H1 (cell line): ENCODE measurements at regions not wholly inside any gene's neighbourhood (a gene's known extent, or its start where the extent isn't known, plus 50 kb on each side); places are given as distances from the start of the nearest gene placed in this dataset.

Experiments used
- CTCF ChIA-PET: fragments of 300-600 bp; sonication (Branson Sonifier 250); formaldehyde crosslinking; loops from one replicate; lab custom pipeline; 2021; ENCODE audit not compliant: partially characterized antibody; lab: Charles Lee
- POLR2A ChIA-PET: fragments of 300-600 bp; sonication (Branson Sonifier 250); formaldehyde crosslinking; loops from one replicate; lab custom pipeline; 2021; ENCODE audit warnings: inconsistent platforms; ENCODE audit not compliant: partially characterized antibody; lab: Charles Lee
- DNase-seq, 2 experiments: peaks; one replicate each; pipeline versions ENCODE4 v3.0.0 to v3.0.0-alpha.2; 2010 to 2022; ENCODE audit warnings: low spot score in 2 of 2, low read depth in 1 of 2, mixed read lengths in 1 of 2
- FAIRE-seq: peaks from 2 replicates; lab custom pipeline; 2011; peaks lifted over from hg19 to GRCh38; lab: Jason Lieb, UNC
- H2AFZ ChIP-seq: 2 replicates; pipeline ENCODE4 v1.8.1; 2012; ENCODE audit warnings: low read length, inconsistent platforms
- H2AK5ac ChIP-seq: 2 replicates; pipeline ENCODE4 v1.6.1; 2013; ENCODE audit warnings: low read depth, low read length
- H2BK120ac ChIP-seq: replicated peaks from 2 replicates; pipeline ENCODE3; 2013; ENCODE audit warnings: low read depth, low read length, inconsistent platforms
- H2BK12ac ChIP-seq: 2 replicates; pipeline ENCODE4 v1.6.1; 2013; ENCODE audit warnings: low read depth, low read length
- H2BK15ac ChIP-seq: 2 replicates; pipeline ENCODE4 v1.6.1; 2013; ENCODE audit warnings: low read length
- H2BK20ac ChIP-seq: 2 replicates; pipeline ENCODE4 v1.6.1; 2013; ENCODE audit warnings: low read length
- H2BK5ac ChIP-seq: 2 replicates; pipeline ENCODE4 v1.6.1; 2013; ENCODE audit warnings: low read depth, low read length
- H3K14ac ChIP-seq: 2 replicates; pipeline ENCODE4 v1.6.1; 2013; ENCODE audit warnings: inconsistent platforms; ENCODE audit not compliant: insufficient read length
- H3K18ac ChIP-seq: 2 replicates; pipeline ENCODE4 v1.6.1; 2013; ENCODE audit warnings: low read length; ENCODE audit errors: extremely low read depth
- H3K23ac ChIP-seq: 2 replicates; pipeline ENCODE4 v1.6.1; 2013; ENCODE audit warnings: inconsistent platforms; ENCODE audit not compliant: insufficient read length
- H3K23me2 ChIP-seq: 2 replicates; pipeline ENCODE4 v1.6.1; 2013; ENCODE audit warnings: low read depth, low read length
- H3K27ac ChIP-seq: 2 replicates; pipeline ENCODE4 v1.6.1; 2011; ENCODE audit warnings: low read depth, low read length, inconsistent platforms
- H3K27me3 ChIP-seq, 4 experiments: replicated peaks in 1 of 4; 1 replicate in 1 of 4; 2 replicates in 3 of 4; pipeline versions ENCODE4 v1.6.1 to v1.8.1; 2011 to 2013; ENCODE audit warnings: low read length in 3 of 4, mild to moderate bottlenecking in 3 of 4, inconsistent platforms in 2 of 4, mixed read lengths in 2 of 4, moderate library complexity in 1 of 4; ENCODE audit not compliant: control insufficient read depth in 3 of 4, insufficient read depth in 3 of 4; ENCODE audit errors: extremely low read depth in 1 of 4
- H3K36me3 ChIP-seq, 4 experiments: 2 replicates each; pipeline versions ENCODE4 v1.6.1 to v1.8.1; 2011 to 2013; ENCODE audit warnings: mild to moderate bottlenecking in 4 of 4, low read length in 3 of 4, moderate library complexity in 2 of 4, control low read depth in 1 of 4, inconsistent platforms in 1 of 4; ENCODE audit not compliant: insufficient read depth in 4 of 4, control insufficient read depth in 2 of 4
- H3K4ac ChIP-seq: replicated peaks from 2 replicates; pipeline ENCODE3; 2013; ENCODE audit warnings: low read length, low read depth, mixed read lengths, inconsistent platforms; ENCODE audit not compliant: insufficient read length
- H3K4me1 ChIP-seq, 4 experiments: replicated peaks in 1 of 4; 1 replicate in 1 of 4; 2 replicates in 3 of 4; pipeline versions ENCODE4 v1.6.1 to v1.8.1; 2011 to 2013; ENCODE audit warnings: low read length in 3 of 4, inconsistent platforms in 2 of 4, mixed read lengths in 1 of 4; ENCODE audit not compliant: insufficient read depth in 4 of 4, control insufficient read depth in 3 of 4
- H3K4me2 ChIP-seq, 2 experiments: 2 replicates each; pipeline versions ENCODE4 v1.6.1 to v1.8.1; 2011 to 2013; ENCODE audit warnings: low read depth in 2 of 2, low read length in 2 of 2, control low read depth in 1 of 2, inconsistent platforms in 1 of 2, mild to moderate bottlenecking in 1 of 2; ENCODE audit not compliant: insufficient read depth in 1 of 2
- H3K4me3 ChIP-seq, 4 experiments: fragments of 200-600, 300-600 bp in 1 of 4; sonication (generic), shearing (Covaris generic), sonication (Bioruptor Twin) in 1 of 4; 2 replicates each; pipeline versions ENCODE4 v1.5.1 to v1.8.1; 2011 to 2016; ENCODE audit warnings: low read length in 4 of 4, low read depth in 3 of 4, control low read depth in 2 of 4, inconsistent platforms in 2 of 4, mild to moderate bottlenecking in 2 of 4, mixed read lengths in 1 of 4, moderate library complexity in 1 of 4; ENCODE audit not compliant: insufficient read depth in 2 of 4; ENCODE audit errors: extremely low read depth in 1 of 4
- H3K56ac ChIP-seq: replicated peaks from 2 replicates; pipeline ENCODE3; 2013; ENCODE audit warnings: low read depth, mild to moderate bottlenecking, mixed read lengths, low read length, inconsistent platforms; ENCODE audit not compliant: insufficient read length
- H3K79me1 ChIP-seq: 2 replicates; pipeline ENCODE4 v1.6.1; 2013; ENCODE audit warnings: low read depth, low read length, control low read depth
- H3K79me2 ChIP-seq, 2 experiments: 2 replicates each; pipeline versions ENCODE4 v1.6.1 to v1.8.1; 2012 to 2013; ENCODE audit warnings: low read length in 2 of 2, mild to moderate bottlenecking in 2 of 2, inconsistent platforms in 1 of 2; ENCODE audit not compliant: insufficient read depth in 2 of 2, control insufficient read depth in 1 of 2
- H3K9ac ChIP-seq, 4 experiments: replicated peaks in 1 of 4; 1 replicate in 1 of 4; 2 replicates in 3 of 4; pipeline versions ENCODE4 v1.6.1 to v1.8.1; 2011 to 2013; ENCODE audit warnings: low read depth in 3 of 4, low read length in 3 of 4, control low read depth in 2 of 4, mild to moderate bottlenecking in 2 of 4, moderate library complexity in 2 of 4, inconsistent platforms in 1 of 4; ENCODE audit errors: extremely low read depth in 1 of 4
- H3K9me3 ChIP-seq, 2 experiments: 2 replicates each; pipeline versions ENCODE4 v1.6.1 to v1.8.1; 2012 to 2013; ENCODE audit warnings: mild to moderate bottlenecking in 2 of 2, moderate library complexity in 2 of 2, control low read depth in 1 of 2, inconsistent platforms in 1 of 2, low read depth in 1 of 2, low read length in 1 of 2, mixed read lengths in 1 of 2; ENCODE audit not compliant: insufficient read depth in 2 of 2
- H4K20me1 ChIP-seq, 2 experiments: replicated peaks in 1 of 2; 2 replicates each; pipeline versions ENCODE3 to v1.8.1; 2011 to 2013; ENCODE audit warnings: inconsistent platforms in 2 of 2, low read length in 2 of 2, mild to moderate bottlenecking in 1 of 2; ENCODE audit not compliant: insufficient read depth in 2 of 2, control insufficient read depth in 1 of 2
- H4K5ac ChIP-seq: 2 replicates; pipeline ENCODE4 v1.6.1; 2013; ENCODE audit warnings: low read length, low read depth, mixed read lengths, inconsistent platforms; ENCODE audit not compliant: insufficient read length
- H4K8ac ChIP-seq: 2 replicates; pipeline ENCODE4 v1.8.0; 2013; ENCODE audit warnings: mild to moderate bottlenecking, moderate library complexity, low read length, inconsistent platforms; ENCODE audit not compliant: insufficient read depth; ENCODE audit errors: extremely low read depth
- H4K91ac ChIP-seq: replicated peaks from 2 replicates; pipeline ENCODE3; 2013; ENCODE audit warnings: low read length, mixed read lengths, inconsistent platforms; ENCODE audit not compliant: insufficient read length
- CBX5 ChIP-seq: fragments of 300-800, 300-1000 bp; sonication (generic); IDR thresholded peaks from 2 replicates; pipeline ENCODE4 v1.7.1; 2016; ENCODE audit warnings: antibody characterized with exemption, low read length, low read depth
- CREB1 ChIP-seq: IDR thresholded peaks from 2 replicates; pipeline ENCODE4 v1.6.1; 2012; ENCODE audit warnings: inconsistent platforms
- EGR1 ChIP-seq: IDR thresholded peaks from 2 replicates; pipeline ENCODE4 v1.6.1; 2011; ENCODE audit warnings: low read depth, low read length, borderline replicate concordance
- EP300 ChIP-seq, 2 experiments: IDR thresholded peaks; 1 replicate in 1 of 2; 2 replicates in 1 of 2; pipeline ENCODE4 v1.6.1; 2011 to 2012; ENCODE audit warnings: low read depth in 2 of 2, low read length in 2 of 2, mild to moderate bottlenecking in 2 of 2, borderline replicate concordance in 1 of 2, inconsistent platforms in 1 of 2, moderate library complexity in 1 of 2
- GTF2F1 ChIP-seq: IDR thresholded peaks from 2 replicates; pipeline ENCODE4 v1.6.1; 2012; ENCODE audit warnings: low read depth, low read length, improper control_type of control experiment, borderline replicate concordance
- WGBS, 2 experiments: shearing (Covaris generic) in 1 of 2; methylation state at CpG; one replicate each; pipeline versions ENCODE4 v1.1.6 to v1.1.7; 2013 to 2015; ENCODE audit warnings: low lambda C conversion rate in 2 of 2, mixed read lengths in 2 of 2, inconsistent platforms in 1 of 2, low coverage in 1 of 2, missing lambda C conversion rate in 1 of 2; ENCODE audit not compliant: insufficient replicate concordance in 2 of 2, insufficient coverage in 1 of 2, insufficient read length in 1 of 2; ENCODE audit errors: extremely low coverage in 1 of 2, missing lambda C conversion rate in 1 of 2; 5-methylcytosine and 5-hydroxymethylcytosine counted together
- TF ChIP-seq, protein P1 (sequence below): IDR thresholded peaks from 2 replicates; pipeline ENCODE4 v1.6.1; 2011; ENCODE audit warnings: low read length, improper control_type of control experiment

DNA sequence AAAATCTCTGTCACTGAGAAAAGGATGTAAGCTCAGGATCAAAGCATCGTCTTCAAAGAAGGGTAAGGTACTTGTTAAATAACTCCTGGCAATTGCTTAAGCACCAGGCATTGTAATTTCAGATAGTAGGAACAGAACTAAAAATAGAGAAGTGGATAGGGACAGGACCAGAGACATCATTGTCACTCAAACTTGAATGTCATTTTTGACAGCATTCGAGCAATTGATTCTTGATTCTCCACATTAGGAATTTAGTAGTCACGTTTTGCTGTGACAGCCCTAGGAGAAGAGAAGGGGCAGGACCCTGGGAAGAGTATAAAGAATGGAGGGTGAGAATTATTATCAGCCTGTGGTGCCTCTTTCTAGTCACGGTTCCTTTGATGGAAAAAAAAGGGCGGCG lies 50.1 kb upstream of the BACH2 start:
- Histone ChIP-seq H3K36me3 (no peaks in the 10 kb centered on the region), H2BK120ac (no peak overlapping the region), H3K56ac (no peak overlapping the region), H2AFZ (no peak overlapping the region), H3K9me3 (no peaks in the 10 kb centered on the region), H3K4ac (no peak overlapping the region), H3K23ac (no peak overlapping the region), H4K20me1 (no peaks in the 10 kb centered on the region), H3K18ac (no peak overlapping the region), H4K91ac (no peak overlapping the region), H3K14ac (no peak overlapping the region), H3K4me2 (no peak overlapping the region), H4K8ac (no peak overlapping the region), H2BK12ac (no peak overlapping the region), H3K9ac (no peak overlapping the region), H3K27me3 (no peaks in the 10 kb centered on the region), H2AK5ac (no peak overlapping the region), H3K79me2 (no peaks in the 10 kb centered on the region), H4K5ac (no peak overlapping the region), H3K79me1 (no peaks in the 10 kb centered on the region), H2BK5ac (no peak overlapping the region), H2BK20ac (no peak overlapping the region), H3K27ac (no peak overlapping the region), H2BK15ac (no peak overlapping the region), H3K4me1 (no peaks in the 10 kb centered on the region), H3K4me3 (no peak overlapping the region), H3K23me2 (no peaks in the 10 kb centered on the region)
- WGBS, 2 experiments, result 79% methylated on average over 6 of the region's 6 CpGs; no CpG with 5 or more reads in 1 of the 2 experiments
- FAIRE-seq (no peak), DNase-seq (no peak)
- POLR2A ChIA-PET, result no interaction called here
- CTCF ChIA-PET, result interaction anchor here (1.3 to 2.0 kb wide), 3 partner anchors 47 to 132 kb away, joined by 3 to 8 read pairs (median 4); no protein-coding TSS in a partner anchor
- TF ChIP-seq, protein P1, sequence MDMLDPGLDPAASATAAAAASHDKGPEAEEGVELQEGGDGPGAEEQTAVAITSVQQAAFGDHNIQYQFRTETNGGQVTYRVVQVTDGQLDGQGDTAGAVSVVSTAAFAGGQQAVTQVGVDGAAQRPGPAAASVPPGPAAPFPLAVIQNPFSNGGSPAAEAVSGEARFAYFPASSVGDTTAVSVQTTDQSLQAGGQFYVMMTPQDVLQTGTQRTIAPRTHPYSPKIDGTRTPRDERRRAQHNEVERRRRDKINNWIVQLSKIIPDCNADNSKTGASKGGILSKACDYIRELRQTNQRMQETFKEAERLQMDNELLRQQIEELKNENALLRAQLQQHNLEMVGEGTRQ, result no peak
- TF ChIP-seq CBX5 (no peak), GTF2F1 (no peak), EGR1 (no peak), EP300 (IDR thresholded peaks at IDR 0.05; ENCODE audit: borderline replicate concordance in 1 of 2, low read depth in 2 of 2, low read length in 2 of 2) (no peak), CREB1 (no peak)
